Right lung (tissue), 2 donors: ENCODE measurements at regions not wholly inside any gene's neighbourhood (a gene's known extent, or its start where the extent isn't known, plus 50 kb on each side); places are given as distances from the start of the nearest gene placed in this dataset.
"Not testable (repeated sequence)": the region's sequence is repeated elsewhere in the genome, so short reads cannot be mapped to it uniquely, and the experiment has no call there.

Experiments used
- DNase-seq, 2 donors: peaks; one replicate each; pipeline ENCODE4 v3.0.0-alpha.2; 2013

DNA sequence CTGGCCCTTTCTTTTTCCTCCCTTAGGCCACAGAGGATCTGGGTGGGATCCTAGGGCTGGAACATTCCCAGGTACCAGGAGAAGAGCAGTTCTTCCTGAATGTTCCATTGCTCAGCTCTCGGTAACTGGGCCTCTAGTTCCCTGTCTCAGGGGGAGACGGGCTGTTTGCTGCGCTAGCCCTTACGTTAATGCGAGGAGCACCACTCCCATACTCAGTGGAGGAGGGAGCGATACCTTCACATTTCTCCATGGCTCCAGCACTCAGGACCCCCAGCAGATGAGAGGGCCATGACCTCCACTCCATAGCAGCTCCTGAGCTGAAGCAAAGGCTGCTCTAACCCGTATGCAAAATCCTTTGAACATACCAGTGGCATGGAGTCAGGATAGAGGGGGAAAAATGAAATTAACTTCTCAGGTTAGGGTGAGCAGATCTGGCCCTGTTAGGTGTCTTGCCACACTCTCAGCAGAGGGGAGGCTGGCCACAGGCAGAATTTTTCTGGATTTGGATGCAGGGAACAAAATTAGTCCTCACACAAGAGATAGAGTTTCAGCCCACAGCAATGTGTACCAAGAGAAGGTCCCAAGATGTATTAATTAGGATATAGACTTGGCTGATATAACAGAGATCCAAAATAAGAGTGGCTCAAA, 206.7 kb downstream of the ZFP36L2 start:
- DNase-seq = no peak

DNA sequence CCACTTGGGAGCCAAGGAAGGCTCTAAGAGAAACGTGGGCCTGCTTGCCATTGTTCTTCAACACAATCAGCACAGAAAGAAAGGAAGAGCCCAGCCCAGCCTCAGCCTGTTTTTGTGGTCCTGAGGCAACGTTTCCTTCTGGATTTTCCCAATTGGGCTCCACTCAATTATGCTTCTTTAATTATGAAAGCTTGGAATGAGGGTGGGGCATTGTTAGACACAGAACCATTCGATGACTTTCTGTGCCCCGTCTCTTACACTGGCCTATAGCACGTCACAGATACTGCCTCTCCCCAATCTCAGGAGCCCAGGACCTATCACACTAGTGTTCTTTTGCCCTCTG, 207.4 kb downstream of the ZFP36L2 start:
- DNase-seq = no peak

DNA sequence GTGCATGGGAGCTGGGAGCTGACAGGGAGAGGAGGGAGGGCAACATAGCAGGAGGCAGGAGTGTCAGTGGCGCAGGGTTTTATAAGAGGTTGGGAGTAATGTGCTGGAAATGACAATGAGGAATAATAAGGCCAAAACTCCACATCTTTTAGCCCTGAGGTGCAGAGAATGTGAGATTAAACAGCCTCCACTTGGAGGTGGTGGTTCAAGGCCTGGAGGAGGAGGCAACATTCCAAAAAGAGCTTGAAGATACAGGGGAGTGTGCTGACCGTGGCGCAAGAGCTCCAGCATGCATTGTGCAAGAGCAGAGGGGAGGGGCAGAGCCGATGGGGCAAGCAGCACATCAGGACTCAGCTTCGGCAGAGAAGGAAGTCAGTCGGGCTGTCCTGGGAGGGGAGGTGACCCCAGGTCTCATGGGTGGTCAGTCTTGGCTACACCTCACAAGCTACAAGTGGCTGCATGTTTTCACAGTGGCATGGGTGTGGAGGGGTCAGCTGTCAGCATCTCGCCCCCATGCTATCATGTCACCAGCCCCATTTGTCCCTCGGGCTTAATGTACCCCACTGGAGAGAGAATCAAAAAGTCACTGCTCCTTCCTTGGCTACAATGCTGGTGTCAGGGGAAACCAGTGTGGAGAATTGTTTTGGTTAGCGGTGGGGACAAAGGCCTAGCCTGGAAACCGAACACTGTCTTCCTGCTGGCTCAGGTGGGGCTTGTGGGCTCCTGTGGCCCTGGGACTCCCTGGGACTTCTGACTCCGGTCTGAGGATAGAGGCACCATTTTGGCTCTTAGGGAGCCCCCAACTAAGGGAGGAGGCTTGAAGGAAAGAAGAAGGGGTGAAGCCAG, 208.0 kb downstream of the ZFP36L2 start:
- DNase-seq = peak; percentile 84 to 88

DNA sequence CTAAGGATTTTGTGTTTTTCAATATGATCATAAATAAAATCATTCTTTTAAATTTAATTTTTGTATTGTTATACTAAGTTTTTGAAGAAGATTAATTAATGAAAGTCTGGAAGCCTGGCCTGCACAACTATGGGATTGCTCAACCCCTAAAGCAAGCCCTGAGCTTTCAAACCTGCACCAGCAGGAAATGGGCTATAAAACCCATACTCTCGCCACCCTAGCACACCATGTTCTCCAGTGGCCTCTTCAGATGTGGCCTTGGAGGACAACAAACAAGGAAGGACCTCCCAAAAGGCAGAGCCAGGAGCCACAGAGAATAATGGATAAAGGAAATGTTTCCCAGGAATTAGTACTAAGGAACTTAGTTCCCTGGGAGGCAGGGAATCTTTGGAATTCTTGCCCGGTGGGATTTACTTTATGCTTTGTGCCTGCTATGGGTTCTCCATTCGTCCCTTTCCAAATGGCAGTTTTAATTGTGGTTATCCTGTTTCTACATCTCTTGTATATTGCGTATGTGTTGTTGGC, 212.5 kb downstream of the ZFP36L2 start:
- no peak for DNase-seq

DNA sequence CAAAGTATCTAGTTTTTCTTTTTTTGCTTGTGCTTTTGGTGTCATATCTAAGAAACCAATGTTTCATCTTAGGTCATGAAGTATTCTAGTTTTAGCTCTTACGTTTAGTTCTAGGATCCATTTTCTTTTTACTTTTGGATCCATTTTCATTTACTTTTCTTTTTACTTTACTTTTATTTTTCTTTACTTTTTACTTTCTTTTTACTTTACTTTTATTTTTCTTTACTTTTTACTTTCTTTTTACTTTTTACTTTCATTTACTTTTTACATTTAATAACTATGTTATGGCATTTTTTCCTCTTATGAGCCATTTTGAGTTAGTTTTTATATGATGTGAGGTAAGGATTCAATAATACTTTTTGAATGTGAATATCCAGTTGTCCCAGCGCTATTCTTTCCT, 213.4 kb downstream of the ZFP36L2 start:
- DNase-seq = no peak

DNA sequence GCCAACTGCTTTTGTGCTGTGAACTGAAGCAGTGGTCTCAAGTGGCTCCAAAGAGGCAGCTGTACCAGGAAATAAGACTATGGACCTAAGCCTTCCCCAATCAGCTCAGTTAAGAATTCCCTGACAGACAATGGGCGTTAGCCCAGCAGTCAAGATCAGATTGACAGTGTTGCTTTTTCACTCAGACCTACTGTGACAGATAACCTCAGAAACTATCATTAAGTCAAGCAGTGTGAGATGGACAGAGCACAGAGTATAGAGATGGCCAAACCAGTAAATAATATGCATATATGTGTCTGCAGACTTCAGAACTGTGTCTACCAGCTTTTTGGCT, 215.3 kb downstream of the ZFP36L2 start:
- DNase-seq = no peak

DNA sequence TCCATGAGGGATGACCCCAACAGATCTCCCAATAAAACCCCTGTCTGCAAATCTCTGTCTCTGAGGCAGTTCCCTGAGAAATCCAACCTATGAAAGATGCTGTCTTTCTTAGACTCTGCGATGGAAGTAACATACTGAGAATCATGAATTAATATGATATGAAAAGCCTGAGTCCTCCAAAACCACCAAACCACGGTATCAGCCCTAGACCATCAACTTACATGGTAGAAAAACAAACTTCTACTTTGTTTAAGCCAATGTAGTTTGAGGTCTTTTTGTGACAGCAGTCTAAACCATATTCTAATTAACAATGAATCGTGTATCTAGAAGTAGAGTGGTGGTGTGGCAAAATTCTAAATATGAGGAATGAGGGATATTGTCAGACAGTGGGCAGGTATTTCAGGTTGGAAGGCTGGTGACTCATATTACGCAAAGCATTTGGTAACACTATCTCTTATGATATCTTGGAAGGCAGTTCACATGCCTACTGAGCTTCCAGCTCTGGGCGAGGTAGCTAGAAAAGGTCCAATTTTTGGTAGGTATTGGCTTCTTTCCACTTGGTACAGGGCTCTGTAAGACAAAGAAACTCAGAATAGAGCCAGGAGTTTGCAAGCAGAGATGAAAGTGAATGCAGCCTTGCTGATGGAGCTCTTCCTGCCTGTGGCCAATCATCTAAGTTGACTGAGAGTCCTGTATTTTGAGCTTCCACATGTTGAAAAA, 215.8 kb downstream of the ZFP36L2 start:
- no peak for DNase-seq

DNA sequence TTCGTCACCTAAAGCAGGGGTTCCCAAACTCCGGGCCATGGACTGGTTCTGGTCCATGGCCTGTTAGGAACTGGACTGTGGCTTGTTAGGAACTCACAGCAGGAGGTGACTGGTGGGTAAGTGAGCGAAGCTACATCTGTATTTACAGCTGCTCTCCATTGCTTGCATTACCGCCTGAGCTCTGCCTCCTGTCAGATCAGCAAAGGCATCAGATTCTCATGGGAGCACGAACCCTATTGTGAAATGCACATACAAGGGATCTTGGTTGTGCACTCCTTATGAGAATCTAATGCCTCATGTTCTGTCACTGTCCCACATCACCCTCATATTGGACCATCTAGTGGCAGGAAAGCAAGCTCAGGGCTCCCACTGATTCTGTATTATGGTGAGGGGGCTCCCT, 217.0 kb downstream of the ZFP36L2 start:
- no peak for DNase-seq

DNA sequence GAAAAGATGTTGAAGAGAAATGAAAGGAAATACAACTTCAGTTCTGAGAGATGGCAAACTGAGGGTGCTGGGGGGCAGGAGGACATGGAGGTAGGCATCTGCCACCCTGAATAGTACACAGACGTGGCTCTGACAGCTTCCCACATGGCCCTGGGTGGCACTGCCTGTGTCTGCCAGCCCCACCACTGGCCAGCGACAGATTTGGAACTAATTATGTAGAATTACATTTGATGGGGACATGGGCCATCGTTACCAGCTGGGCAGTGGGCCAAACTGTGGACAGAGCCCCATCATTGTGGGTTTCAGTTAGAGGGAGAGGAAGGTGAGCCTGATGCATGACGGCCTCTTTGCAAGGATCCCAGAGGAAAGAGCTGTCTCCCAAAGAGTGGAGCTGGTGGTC, 216.0 kb upstream of the HAAO start:
- DNase-seq = no peak

DNA sequence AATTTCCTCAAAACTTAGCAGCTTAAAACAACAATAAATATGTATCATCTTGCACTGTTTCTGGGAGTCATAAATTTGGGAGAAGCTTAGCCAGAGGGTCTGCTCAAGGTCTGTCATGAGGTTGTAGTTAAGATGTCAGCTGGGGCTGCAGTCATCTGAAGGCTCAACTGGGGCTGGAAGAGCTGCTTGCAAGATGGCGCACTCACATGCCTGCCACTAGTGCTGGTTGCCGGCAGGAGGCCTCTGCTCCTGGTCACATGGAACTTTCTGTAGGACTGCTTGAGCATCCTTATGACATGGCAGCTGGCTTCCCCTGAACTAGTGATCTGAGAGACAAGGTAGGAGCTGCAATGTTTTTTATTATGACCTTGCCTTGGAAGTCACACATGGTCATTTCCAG, 215.5 kb upstream of the HAAO start:
- no peak for DNase-seq

DNA sequence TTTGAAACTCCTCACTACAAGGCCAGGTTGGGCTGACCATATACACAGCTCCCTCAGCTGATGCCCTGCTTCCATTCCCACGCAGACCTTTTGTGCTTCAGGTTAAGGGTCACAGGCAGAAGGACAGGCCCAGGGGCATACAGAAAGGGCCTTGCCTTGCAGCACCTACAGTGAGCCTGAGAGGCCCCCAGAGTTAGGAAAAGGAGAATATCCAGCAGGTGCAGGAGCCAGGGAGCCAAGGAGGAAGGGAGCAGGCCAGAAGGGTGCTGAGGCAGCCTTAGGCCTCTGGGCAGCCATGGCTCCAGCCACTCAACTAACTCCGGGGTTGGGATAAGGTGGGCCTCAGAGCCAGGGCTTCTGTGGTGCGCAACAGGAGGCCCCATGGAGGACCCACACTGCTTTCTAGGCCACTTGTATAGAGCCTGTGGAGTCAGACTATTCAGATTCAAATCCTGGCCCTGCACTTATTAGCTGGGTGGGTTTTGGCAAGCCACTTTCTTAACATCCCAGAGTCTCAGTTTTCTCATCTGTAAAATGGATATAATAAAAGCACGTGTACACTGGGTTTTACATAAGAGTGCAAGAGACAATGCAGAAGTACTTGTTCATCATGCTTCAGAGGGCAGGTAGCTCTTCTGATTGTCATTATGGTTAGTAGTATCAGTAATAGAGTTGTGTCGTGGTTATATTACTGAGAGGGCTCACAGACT, 214.6 kb upstream of the HAAO start:
- DNase-seq = no peak

DNA sequence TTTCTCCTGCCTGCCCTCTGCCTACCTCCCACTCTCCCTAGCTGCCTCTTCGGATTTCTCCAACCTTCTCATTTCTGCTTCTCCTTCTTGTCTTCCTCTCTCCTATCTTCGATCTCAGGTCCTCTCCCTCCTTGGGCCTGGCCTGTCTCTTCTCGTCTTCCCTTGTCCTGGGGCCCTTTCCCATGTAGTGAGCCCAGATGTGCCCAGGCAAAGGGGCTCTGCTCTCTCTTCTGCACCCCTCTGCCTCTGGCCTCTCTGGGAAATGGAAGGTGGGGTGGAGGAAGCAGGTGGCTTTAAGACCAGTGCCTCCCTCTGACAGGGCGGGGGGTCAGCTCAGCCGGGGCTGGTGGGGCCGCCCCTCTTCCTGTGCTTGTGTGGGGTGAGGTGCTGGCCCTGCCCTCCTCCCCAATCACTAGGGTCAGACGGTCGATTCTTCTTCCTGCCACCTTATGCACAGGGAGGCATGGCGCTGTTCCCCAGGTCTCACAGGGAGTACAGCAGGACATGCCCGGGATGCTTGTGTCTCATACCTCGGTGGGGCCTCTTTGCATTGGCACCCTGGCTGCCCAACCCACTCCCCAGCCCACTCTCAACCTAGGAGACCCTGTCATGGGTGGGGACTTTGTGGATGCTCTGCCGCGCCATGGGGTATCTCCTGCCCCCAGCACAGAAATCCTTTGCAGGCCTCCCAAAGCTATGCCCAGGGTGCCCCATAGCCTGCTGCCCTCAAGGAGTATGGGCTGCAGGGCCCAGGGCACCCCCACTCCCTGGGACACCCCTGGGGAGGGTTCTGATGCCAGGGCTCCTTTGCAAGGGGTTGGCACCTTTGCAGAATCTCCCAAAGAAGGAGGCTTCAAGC, 213.8 kb upstream of the HAAO start:
- DNase-seq = no peak

DNA sequence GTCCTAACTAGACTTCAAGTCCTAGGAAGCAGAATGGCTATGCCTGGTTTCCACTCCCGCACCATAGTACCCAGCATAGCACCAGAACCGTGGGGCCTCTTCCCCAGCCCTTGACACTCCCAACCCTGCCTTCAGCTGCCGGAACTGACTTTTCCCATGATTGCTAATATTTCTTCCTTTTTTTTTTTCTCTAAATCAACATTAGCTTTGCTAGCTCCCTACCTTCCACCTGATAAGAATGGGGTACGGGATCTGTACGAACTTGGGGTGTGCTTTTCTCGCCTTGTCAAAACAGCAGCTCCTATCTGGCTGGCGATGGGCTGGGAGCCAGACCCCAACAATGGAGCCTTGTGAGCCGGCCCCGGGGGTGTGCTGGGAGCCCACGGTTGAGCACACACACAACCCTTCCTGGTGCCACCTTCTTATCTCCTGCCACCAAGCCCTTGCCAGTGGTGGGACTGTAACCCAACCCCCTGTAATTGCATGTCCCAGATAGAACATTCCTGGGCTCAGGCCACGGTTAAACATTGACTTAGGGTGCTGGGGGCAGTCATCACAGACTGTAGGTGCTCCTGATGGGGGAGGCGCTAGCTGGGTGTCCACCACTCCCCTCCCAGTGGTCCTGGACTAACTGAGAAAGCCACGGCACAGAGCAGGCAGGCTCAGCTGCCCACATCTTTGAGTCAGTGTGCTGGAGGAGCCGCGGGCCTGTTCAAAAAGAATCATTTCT, 213.0 kb upstream of the HAAO start:
- peak; percentile 41 to 42 for DNase-seq

DNA sequence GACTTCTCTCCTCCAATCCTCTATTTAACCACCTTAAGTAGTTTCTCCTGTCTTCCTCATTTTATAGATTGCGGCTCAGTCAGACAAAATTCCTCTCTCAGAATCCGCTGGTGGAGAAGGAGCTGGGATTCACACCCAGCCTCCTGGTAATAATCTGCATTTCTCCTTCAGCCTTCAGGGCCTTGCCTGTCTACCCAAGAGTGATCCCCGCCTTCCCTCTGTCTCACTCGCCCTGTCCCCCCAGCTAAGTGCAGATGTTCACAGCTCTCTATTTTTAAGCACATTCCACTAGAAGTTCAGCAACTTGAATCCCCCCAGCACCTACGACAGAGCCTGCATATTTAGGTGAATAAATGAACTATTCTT, 212.5 kb upstream of the HAAO start:
- DNase-seq = no peak

DNA sequence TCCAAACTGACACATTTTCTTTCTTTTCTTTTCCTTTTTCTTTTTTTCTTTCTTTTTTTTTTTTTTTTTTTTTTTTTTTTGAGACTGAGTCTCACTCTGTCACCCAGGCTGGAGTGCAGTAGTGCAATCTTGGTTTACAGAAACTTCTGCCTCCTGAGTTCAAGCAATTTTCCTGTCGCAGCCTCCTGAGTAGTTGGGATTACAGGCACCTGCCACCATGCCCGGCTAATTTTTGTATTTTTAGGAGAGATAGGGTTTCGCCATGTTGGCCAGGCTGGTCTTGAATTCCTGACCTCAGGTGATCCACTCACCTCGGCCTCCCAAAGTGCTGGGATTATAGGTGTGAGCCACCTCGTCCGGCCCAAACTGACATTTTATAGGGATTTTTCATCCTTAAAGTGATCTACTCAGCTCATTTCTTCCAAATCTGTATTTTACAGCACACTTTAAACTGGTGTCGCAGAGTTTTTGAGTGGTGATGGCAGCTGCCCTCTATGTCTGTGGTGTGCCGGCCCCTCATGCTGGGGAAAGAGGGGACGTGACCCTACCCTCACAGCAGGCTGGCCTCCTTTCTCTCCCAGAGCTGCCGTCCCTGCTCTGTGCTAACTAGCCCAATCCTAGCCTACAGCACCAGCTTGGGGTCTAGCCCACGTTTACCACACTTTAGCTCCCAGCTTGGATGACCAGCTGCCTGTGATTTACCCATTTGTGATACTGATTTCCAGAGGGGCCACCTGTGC, 211.9 kb upstream of the HAAO start:
- not testable (repeated sequence) for DNase-seq

DNA sequence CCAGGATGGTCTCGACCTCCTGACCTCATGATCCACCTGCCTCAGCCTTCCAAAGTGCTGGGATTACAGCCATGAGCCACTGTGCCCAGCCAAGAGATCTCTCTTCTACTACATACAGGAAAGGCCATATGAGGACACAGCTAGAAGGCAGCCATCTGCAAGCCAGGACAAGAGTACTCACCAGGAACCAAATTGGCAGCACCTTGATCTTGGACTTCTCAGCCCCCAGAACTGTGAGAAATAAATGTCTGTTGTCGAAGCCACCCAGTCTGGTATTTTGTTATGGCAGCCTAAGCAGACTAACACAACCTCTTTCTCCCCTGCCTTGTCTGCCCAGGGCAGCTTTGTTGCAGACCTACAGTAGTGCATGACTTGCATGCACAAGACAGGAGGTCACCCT, 211.3 kb upstream of the HAAO start:
- DNase-seq = no peak

DNA sequence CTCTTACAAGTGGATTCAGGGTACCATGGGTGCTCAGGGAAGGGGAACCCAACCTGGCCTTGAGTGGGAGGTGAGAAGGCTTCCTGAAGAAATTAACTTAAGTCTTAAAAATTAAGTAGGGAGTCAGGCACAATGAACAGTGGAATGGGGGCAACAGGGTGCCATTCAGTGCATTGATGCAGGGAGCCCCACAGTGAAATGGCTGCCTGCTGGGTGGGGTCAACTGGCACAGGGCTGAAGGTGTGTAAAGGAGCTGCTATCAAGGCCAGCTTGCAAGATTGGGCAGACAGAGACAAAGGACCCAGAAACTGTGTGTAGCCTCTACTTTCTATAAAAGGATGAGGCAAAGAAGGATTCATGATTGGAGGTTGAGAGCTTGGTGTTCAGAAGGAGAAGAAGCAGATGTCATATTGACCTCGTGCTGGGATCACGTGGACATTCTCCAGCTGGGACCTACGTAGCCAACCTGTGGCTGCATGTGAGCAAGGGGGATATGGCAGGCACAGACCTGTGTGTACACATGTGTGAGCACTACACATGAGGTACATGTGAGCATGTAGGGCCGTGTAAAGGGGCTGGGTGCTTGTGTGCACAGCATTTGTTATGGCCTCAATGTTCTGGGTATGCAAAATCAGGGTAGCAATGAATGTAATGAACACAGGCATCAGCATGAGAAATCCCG, 209.5 kb upstream of the HAAO start:
- no peak for DNase-seq

DNA sequence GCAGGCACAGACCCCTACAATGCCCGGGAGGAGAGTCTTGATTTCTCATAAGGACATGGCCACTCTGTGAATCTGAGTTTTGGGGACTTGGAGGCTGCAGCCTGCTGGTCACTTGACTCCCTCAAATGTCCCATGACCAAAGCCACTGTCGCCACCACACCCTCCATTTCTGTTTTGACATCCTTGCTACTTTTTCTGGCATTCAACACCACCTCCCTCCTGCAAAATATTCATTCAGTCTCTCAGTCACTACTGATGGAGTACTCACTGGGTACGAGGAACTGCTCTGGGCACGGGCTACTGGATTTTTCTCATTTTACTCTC, 208.6 kb upstream of the HAAO start:
- DNase-seq = no peak

DNA sequence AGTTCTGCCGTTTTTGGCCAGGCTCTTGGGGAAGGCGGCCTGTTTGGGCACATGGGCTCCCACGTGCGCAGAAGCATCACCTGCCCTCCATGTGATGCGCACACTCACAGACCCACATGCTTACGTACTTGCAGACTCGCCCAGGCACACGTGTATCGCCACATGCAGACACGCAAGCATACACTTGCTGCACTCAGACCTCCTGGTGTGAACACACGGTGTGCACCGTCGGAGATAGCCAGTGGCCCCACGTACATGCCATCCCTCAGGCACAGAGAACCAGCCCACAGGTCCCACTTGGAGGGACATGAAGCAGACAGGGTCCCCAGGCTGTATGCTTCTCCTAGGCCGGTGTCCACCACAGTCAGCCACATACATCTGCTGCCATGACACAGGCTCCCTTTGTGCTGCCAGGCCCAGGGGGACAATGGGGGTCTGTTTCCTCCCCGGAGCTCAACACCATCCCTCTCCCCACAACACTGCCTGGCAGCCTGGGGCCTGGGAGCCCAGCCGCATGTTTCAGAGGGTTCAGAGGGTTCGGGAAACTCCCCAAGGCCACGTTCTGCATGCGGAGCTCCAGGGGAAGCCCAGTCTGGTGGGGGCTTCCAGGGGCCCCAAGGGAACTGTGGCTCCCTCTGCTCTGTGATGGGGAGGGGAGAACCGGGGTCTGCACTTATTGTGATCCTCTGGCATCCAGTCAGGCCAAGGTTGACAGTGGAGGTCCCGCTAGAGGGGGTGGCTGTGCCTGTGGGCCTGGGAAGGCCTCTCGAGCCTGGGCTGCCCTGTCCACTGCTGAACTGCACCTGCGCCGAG, 208.1 kb upstream of the HAAO start:
- DNase-seq = no peak
